Activated T-helper 17 cell treated with anti-CD3 and anti-CD28 coated beads, Interleukin-2, amount 50 U/mL, for 72 hours (primary cell): ENCODE measurements at regions not wholly inside any gene's neighbourhood (a gene's known extent, or its start where the extent isn't known, plus 50 kb on each side); places are given as distances from the start of the nearest gene placed in this dataset.
A peak's percentile ranks its signal among the peaks of the same experiment; 100 is the strongest.

Experiments used
- ATAC-seq: fragments of 150-1000 bp; cut with Tn5 transposase; replicated peaks from 2 replicates; pipeline ENCODE4 v1.10.0; 2021; ENCODE audit warnings: mild to moderate bottlenecking, moderate library complexity
- H3K27ac Mint-ChIP-seq: one replicate; pipeline ENCODE4 v1.8.0; 2022; ENCODE audit warnings: mixed read lengths
- H3K27me3 Mint-ChIP-seq: one replicate; pipeline ENCODE4 v1.8.0; 2022; ENCODE audit warnings: mixed read lengths
- H3K36me3 Mint-ChIP-seq: one replicate; pipeline ENCODE4 v1.8.0; 2022; ENCODE audit warnings: low read depth, mild to moderate bottlenecking, mixed read lengths
- H3K4me1 Mint-ChIP-seq: one replicate; pipeline ENCODE4 v1.8.0; 2022; ENCODE audit warnings: mixed read lengths
- H3K4me3 Mint-ChIP-seq: one replicate; pipeline ENCODE4 v1.8.0; 2022; ENCODE audit warnings: mild to moderate bottlenecking, mixed read lengths
- H3K9me3 Mint-ChIP-seq: one replicate; pipeline ENCODE4 v1.8.0; 2022; ENCODE audit warnings: mixed read lengths

DNA sequence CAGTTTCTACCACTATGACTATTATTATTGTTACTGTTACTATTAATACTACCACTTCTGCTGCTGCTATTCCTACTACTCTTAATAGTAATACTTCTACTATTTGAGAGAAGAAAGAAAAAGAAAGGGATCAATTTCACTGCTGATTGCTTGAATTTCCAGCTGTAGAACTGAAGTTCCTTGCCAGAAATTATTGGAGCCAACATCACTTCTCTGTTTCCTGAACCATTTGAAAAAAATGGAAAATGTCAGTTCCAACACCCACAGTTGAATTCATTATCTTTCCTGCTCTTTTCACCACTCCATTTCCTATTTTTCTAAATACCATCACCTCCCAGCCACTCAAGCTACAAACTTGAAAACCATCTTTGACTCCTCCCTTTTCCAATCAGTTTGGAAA lies 54.1 kb upstream of the PIK3C2G start:
- Mint-ChIP-seq H3K4me3 (no peak overlapping the region), H3K9me3 (no peaks in the 10 kb centered on the region), H3K4me1 (no peaks in the 10 kb centered on the region), H3K27ac (no peak overlapping the region), H3K27me3 (no peaks in the 10 kb centered on the region), H3K36me3 (no peaks in the 10 kb centered on the region)
- no peak for ATAC-seq

DNA sequence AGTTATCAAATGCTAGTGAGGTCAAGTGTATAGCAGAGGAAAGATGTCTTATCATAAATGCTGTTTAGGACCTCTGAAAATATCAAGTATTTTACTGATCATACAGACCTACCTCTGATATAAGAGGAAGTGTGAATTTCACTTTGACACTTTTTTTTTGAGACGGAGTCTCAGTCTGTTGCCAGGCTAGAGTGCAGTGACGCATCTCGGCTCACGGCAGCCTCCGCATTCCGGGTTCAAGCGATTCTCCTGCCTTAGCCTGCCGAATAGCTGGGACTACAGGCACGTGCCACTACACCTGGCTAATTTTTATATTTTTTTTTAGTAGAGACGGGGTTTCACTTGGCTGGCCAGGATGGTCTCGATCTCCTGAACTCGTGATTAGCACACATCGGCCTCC lies 55.1 kb upstream of the PIK3C2G start:
- Mint-ChIP-seq H3K4me1 (no peaks in the 10 kb centered on the region), H3K27me3 (no peaks in the 10 kb centered on the region), H3K36me3 (no peaks in the 10 kb centered on the region), H3K9me3 (no peaks in the 10 kb centered on the region), H3K27ac (no peak overlapping the region), H3K4me3 (no peak overlapping the region)
- ATAC-seq, result no peak

DNA sequence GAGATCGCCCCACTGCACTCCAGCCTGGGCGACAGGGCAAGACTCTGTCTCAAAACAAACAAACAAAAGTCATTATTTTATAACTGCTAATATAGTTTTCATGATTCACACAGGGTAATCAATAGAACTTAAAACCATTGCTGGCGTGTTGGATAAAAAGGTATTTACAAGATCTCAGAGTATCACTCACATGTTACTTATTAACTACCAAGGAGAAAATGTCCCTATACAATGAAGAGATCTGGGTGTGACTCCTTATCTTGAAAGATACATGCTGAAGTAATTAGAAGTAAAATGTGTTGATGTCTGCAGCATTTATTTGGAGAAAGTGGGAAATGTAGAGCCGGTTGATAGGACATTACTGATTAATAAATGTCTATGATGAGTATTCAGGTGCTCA lies 57.3 kb upstream of the PIK3C2G start:
- Mint-ChIP-seq H3K4me1 (no peaks in the 10 kb centered on the region), H3K4me3 (no peak overlapping the region), H3K9me3 (no peaks in the 10 kb centered on the region), H3K27ac (no peak overlapping the region), H3K36me3 (no peaks in the 10 kb centered on the region), H3K27me3 (no peaks in the 10 kb centered on the region)
- ATAC-seq, result no peak

DNA sequence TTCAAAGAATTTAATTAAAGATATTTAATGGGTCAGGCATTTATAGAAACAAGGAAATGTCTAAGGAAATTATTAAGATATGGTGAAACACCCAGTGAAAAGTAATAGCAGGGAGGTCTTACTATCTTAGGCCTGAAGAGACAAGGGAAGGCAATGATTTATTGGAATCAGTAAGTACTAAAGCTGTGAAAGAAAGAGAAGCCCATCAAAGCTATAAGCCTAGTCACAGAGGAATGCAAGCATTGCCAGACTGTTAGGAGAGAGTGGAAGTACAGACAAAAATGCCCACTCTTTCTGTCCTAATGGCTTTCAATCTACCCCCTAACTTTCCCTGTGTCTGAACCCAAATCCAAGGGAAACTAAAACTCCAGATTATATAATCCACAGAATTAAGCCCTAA lies 69.2 kb upstream of the PIK3C2G start:
- ATAC-seq, result no peak
- Mint-ChIP-seq H3K4me3 (no peak overlapping the region), H3K4me1 (no peaks in the 10 kb centered on the region), H3K9me3 (no peaks in the 10 kb centered on the region), H3K36me3 (no peaks in the 10 kb centered on the region), H3K27me3 (no peaks in the 10 kb centered on the region), H3K27ac (no peak overlapping the region)

DNA sequence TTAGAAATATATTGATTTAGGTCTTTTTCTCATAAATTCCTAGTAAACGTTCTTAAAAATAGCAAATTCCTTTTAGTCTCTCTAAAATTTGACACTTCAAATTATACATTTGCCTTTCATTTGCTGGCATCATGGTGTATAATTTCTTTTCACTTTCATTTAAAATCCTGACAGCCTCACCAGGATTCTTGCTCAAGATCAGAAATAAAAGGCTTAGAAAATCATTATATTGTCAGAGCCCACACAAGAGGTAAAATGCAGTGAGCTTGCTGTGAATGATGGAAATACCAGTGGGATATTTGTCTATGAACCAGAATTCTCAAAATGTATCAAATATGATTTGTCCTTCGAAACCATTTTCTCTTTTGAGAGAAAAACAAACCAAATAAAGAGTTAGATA lies 78.2 kb upstream of the PIK3C2G start:
- Mint-ChIP-seq H3K36me3 (no peaks in the 10 kb centered on the region), H3K27me3 (no peaks in the 10 kb centered on the region), H3K27ac (no peak overlapping the region), H3K4me3 (no peak overlapping the region), H3K4me1 (no peaks in the 10 kb centered on the region), H3K9me3 (no peaks in the 10 kb centered on the region)
- no peak for ATAC-seq

DNA sequence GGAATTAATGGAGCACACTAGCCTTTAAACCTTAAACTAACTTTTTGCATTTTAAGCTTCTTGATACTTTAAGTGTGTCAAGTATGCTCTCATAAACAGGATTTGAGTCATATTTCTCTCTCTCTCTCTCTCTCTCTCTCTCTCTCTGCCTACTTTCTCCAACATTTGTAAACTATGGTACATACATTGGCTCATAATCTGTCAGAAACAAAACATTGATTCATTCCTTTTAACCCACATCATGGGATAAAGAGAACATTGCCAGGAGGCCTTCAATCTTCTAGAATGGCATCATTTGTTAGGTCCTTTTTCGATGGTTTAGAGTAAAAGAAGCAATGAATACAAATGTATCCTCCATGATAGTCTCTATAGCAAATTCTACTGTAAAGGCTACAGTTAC lies 81.6 kb upstream of the RERGL start:
- Mint-ChIP-seq H3K27ac (no peak overlapping the region), H3K36me3 (no peaks in the 10 kb centered on the region), H3K4me1 (no peaks in the 10 kb centered on the region), H3K9me3 (peaks cover 6% of the 10 kb centered on the region), H3K27me3 (no peaks in the 10 kb centered on the region), H3K4me3 (no peak overlapping the region)
- ATAC-seq, result no peak

DNA sequence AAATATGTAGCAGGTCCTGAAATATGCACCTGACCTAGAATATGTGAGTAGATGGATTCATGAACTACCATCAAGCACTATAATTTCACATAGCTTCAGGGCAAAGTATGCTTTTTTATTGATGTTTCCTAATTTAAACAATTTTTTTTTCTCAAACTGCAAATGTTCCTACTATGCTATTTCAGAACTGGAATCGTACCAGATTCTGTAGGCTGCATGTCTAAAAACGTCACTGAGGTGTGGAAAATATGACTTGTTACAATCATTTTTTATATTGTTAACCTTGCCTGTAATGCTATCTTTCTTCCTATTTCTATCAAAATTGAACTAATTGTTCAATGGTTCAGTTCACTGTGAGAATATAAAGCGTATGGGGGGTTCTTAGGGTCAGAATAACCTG lies 78.0 kb upstream of the RERGL start:
- H3K27me3 Mint-ChIP-seq, result no peaks in the 10 kb centered on the region
- peaks cover 8% of the 10 kb centered on the region for H3K9me3 Mint-ChIP-seq
- no peak for ATAC-seq

DNA sequence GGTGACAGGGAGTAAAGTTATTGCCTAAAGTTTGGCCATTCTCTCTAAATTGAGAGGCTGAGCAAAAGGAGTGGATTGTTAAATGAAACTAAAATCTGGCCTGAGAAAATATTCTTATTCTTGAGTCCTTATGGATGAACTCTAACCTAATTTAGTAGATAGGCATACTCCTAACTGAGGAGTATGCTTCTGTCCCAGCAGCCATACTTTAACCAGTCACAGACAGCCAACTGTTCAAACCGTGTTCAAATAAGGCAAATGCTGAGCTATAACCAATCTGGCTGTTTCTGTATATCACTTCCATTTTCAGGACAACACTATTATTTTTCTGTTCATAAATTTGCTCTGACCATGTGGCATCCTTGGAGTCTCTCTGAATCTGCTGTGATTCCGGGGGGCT lies 75.9 kb upstream of the RERGL start:
- Mint-ChIP-seq H3K27me3 (no peaks in the 10 kb centered on the region), H3K9me3 (peaks cover 5% of the 10 kb centered on the region), H3K4me3 (peak overlapping the region; percentile 56), H3K27ac (peak overlapping the region; percentile 37), H3K36me3 (no peaks in the 10 kb centered on the region), H3K4me1 (peaks cover 13% of the 10 kb centered on the region)
- ATAC-seq, result no peak

More for the DNA sequence above, 78.0 kb upstream of the RERGL start:
- Mint-ChIP-seq H3K4me1 (peaks cover 13% of the 10 kb centered on the region), H3K36me3 (no peaks in the 10 kb centered on the region), H3K27ac (no peak overlapping the region), H3K4me3 (no peak overlapping the region)

DNA sequence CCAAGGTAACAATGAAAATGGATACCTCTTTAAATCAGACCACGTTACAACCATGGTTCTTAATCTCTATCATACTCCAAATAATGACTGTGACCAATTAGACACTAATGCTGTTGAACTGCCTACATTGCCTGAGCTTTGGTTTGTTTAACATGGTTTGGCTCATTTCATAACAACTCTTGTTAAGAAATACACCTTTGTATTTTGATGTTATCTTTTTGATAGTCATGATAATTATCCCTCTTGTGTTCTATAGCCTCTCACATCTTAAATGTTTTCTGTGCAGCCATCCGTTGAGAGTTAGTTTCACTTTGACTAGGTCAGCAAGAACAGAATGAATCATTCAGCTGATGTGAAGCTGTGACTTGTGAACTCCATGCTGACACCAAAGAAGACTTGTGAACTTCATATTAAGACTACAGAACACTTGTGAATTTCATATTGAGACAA lies 75.5 kb upstream of the RERGL start:
- Mint-ChIP-seq H3K4me3 (peak overlapping the region; percentile 56), H3K27ac (peak overlapping the region; percentile 37), H3K4me1 (peaks cover 13% of the 10 kb centered on the region), H3K27me3 (no peaks in the 10 kb centered on the region), H3K9me3 (peaks cover 5% of the 10 kb centered on the region), H3K36me3 (no peaks in the 10 kb centered on the region)
- ATAC-seq, result peak; percentile 95

DNA sequence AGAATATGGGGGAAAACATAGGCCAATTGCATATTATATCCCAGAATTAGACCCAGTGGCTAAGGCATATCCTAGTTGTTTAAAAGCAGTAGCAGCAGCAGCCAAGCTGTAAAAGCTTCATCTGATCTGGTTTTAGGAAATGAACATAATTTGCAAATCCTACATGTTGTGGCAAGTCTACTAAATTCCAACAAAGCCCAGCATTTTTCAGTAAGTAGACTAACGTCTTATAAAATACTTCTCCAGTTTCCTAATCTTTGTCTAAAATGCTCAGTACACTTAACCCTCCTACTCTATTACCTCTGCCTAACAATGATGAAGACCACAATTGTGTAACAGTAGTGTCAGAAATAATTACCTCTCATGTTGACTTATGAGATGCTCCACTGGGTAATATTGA lies 70.9 kb upstream of the RERGL start:
- Mint-ChIP-seq H3K9me3 (peaks cover 5% of the 10 kb centered on the region), H3K4me3 (no peak overlapping the region), H3K4me1 (peaks cover 11% of the 10 kb centered on the region), H3K27me3 (no peaks in the 10 kb centered on the region), H3K36me3 (no peaks in the 10 kb centered on the region), H3K27ac (no peak overlapping the region)
- no peak for ATAC-seq

DNA sequence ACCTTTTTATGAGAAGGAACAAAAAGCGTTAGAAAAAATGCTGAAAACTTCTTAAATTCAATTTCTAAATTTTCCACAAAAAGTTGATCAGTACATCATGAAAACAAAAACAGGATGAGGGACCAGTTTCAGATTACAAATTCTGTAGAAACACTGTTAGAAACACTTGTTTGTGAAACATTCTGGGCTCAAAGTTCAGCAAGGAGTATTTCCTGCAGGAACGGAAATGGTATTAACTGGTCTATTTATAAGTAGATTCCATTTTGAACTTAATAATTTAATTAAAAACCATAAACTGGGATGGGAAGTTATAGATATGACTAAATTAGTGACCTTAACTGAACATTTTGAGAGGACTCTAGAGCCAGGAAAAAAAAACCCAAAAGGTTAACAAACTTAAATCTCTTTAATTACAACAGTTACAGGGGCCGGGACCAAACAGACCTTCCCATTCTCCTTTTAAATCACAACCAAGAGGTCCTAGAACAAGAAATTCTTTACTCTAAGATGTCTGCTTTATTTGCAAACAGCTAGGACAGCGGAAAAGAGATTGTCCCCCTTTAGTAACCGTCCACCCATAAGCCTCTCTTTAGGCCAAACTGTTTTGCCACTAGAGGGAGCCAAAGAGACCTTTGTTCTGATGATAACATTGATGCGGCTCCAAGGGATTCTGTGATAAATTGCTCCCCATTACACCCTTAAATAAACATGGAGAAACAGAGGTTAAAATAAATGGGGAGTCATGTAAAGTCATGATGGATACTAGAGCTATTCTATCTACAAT lies 69.0 kb upstream of the RERGL start:
- H3K9me3 Mint-ChIP-seq, result peaks cover 2% of the 10 kb centered on the region
- no peaks in the 10 kb centered on the region for H3K36me3 Mint-ChIP-seq

DNA sequence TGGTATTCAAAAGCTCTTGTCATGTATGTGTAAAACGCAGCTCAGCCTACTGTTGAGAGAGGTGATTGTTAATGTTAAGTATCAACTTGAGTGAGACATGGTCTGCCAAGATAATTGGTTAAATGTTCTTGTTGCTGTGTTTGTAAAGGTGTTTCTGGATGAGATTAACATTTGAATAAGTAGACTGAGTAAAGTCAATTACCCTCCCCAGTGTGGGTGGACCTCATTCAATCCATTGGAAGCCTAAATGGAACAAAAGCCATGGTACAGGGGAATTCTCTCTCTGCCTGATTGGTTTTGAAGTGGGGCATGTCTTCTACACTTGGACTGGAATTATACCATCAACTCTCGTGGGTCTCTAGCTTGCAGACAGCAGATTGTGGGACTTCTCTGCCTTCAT lies 63.8 kb upstream of the RERGL start:
- no peak for ATAC-seq
- no peak overlapping the region for H3K4me3 Mint-ChIP-seq
- no peaks in the 10 kb centered on the region for H3K27me3 Mint-ChIP-seq
- no peaks in the 10 kb centered on the region for H3K9me3 Mint-ChIP-seq
- H3K4me1 Mint-ChIP-seq, result no peaks in the 10 kb centered on the region
- H3K36me3 Mint-ChIP-seq, result no peaks in the 10 kb centered on the region
- no peak overlapping the region for H3K27ac Mint-ChIP-seq

More for the DNA sequence above, 69.0 kb upstream of the RERGL start:
- Mint-ChIP-seq H3K27ac (no peak overlapping the region), H3K4me3 (no peak overlapping the region), H3K4me1 (peaks cover 1% of the 10 kb centered on the region), H3K27me3 (no peaks in the 10 kb centered on the region)
- ATAC-seq, result peak; percentile 67

DNA sequence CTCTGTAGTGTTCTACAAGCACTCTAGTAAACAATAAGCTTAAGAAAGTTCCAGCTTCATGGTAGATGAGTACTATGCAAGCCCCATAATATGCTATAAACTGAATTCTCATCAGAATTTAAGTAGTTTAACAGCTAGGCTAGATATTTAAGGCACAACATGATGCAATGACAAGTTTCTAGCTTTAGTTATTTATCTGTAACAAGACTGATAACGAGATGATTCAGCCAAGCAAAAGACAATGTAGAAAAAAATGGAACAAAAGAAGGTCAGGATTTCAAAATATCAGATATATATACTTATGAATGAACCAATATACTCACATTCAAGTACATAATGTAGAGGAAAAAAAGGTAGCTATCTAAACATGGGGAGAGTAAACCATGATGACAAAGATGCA lies 61.0 kb upstream of the RERGL start:
- H3K9me3 Mint-ChIP-seq, result no peaks in the 10 kb centered on the region
- peaks cover 10% of the 10 kb centered on the region for H3K27me3 Mint-ChIP-seq
- no peaks in the 10 kb centered on the region for H3K4me1 Mint-ChIP-seq
- no peak overlapping the region for H3K27ac Mint-ChIP-seq
- no peaks in the 10 kb centered on the region for H3K36me3 Mint-ChIP-seq
- H3K4me3 Mint-ChIP-seq, result no peak overlapping the region
- ATAC-seq, result no peak

DNA sequence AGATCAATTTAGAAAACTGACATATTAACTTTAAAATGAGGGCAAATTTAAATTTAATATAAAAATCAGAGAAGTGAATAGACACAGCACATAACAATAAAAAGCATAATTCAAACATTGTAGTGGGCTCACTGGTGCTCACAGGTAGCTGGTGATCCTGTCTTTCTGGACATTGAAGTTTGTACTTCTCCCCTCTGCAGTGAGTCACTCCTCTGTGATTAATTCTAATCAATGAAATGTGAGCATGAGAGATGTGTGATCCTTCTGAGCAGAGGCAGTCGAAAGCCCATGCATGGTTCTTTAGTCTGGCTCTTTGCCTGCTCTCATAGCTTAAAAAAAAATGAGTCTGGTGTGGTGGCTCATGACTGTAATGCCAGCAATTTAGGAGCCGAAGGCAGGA lies 59.0 kb upstream of the RERGL start:
- H3K27ac Mint-ChIP-seq, result no peak overlapping the region
- no peaks in the 10 kb centered on the region for H3K4me1 Mint-ChIP-seq
- no peaks in the 10 kb centered on the region for H3K9me3 Mint-ChIP-seq
- ATAC-seq, result no peak
- no peak overlapping the region for H3K4me3 Mint-ChIP-seq
- no peaks in the 10 kb centered on the region for H3K36me3 Mint-ChIP-seq
- peaks cover 14% of the 10 kb centered on the region for H3K27me3 Mint-ChIP-seq

DNA sequence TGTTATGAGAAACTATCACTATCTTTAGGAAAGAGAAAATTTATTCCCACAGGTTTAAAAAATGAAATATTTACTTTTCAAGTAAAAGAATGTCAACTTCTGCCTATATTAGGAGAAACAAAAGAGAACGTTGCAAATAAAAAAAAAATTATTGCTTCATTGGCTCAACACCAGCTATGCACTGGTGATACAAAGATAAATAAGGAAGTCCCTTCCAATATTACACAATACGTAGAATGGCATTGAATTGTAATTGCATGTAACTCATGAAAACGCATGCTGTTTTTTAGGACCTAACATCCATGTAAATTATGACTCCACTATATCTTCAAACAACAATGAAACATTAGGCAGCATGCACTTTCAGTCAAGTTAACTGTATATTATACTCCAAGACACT lies 56.4 kb upstream of the RERGL start:
- no peaks in the 10 kb centered on the region for H3K9me3 Mint-ChIP-seq
- H3K27ac Mint-ChIP-seq, result no peak overlapping the region
- H3K4me1 Mint-ChIP-seq, result no peaks in the 10 kb centered on the region
- H3K27me3 Mint-ChIP-seq, result peaks cover 18% of the 10 kb centered on the region
- no peak for ATAC-seq
- no peak overlapping the region for H3K4me3 Mint-ChIP-seq
- no peaks in the 10 kb centered on the region for H3K36me3 Mint-ChIP-seq

DNA sequence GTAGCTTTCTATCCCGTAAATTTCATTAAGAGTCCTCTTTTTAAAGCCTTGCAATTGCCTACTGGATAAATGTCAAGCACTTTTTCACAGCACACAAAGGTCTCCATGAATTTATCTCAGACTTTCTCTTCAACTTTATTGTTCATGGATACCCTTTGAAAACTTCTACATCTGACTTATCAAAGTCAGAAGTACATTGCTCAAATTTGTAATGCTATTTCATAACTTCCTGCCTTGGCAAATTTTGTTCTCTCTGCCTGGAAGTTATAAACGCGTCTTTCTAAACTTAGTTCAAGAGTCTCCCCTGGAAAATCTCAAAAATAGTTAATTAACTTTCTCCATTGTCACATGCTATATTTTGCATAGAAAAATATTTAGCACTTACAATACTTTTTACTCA lies 55.9 kb upstream of the RERGL start:
- no peaks in the 10 kb centered on the region for H3K36me3 Mint-ChIP-seq

More for the DNA sequence above, 55.9 kb upstream of the RERGL start:
- H3K4me3 Mint-ChIP-seq, result no peak overlapping the region
- no peaks in the 10 kb centered on the region for H3K9me3 Mint-ChIP-seq
- peaks cover 18% of the 10 kb centered on the region for H3K27me3 Mint-ChIP-seq
- H3K27ac Mint-ChIP-seq, result no peak overlapping the region
- no peaks in the 10 kb centered on the region for H3K4me1 Mint-ChIP-seq
- ATAC-seq, result no peak
